ENCODE measurements at regions not wholly inside any gene's neighbourhood (a gene's known extent, or its start where the extent isn't known, plus 50 kb on each side); places are given as distances from the start of the nearest gene placed in this dataset.
"Not testable (repeated sequence)": the region's sequence is repeated elsewhere in the genome, so short reads cannot be mapped to it uniquely, and the experiment has no call there.

DNA sequence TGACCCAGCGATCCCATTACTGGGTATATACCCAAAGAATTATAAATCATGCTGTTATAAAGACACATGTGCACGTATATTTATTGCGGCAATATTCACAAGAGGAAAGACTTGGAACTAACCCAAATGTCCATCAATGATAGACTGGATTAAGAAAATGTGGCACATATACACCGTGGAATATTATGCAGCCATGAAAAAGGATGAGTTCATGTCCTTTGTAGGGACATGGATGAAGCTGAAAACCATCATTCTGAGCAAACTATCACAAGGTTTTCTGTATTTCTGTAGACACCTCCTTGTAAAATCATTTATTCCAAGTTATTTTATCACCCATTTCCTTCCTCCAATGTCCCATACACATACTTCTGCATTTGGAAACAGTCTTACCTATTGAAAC lies 78.8 kb downstream of the FBXO4 start:
- TF ChIP-seq, protein P1, sequence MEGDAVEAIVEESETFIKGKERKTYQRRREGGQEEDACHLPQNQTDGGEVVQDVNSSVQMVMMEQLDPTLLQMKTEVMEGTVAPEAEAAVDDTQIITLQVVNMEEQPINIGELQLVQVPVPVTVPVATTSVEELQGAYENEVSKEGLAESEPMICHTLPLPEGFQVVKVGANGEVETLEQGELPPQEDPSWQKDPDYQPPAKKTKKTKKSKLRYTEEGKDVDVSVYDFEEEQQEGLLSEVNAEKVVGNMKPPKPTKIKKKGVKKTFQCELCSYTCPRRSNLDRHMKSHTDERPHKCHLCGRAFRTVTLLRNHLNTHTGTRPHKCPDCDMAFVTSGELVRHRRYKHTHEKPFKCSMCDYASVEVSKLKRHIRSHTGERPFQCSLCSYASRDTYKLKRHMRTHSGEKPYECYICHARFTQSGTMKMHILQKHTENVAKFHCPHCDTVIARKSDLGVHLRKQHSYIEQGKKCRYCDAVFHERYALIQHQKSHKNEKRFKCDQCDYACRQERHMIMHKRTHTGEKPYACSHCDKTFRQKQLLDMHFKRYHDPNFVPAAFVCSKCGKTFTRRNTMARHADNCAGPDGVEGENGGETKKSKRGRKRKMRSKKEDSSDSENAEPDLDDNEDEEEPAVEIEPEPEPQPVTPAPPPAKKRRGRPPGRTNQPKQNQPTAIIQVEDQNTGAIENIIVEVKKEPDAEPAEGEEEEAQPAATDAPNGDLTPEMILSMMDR (IDR thresholded peaks at IDR 0.05) = not testable (repeated sequence)
- not testable (repeated sequence) for TF ChIP-seq POLR2A (IDR thresholded peaks at IDR 0.05)
